Mucosa of stomach (tissue), 1 donor: ENCODE measurements at regions not wholly inside any gene's neighbourhood (a gene's known extent, or its start where the extent isn't known, plus 50 kb on each side); places are given as distances from the start of the nearest gene placed in this dataset.

Experiments
- H3K27me3 ChIP-seq: one replicate; pipeline ENCODE4 v1.7.0; 2013; ENCODE audit warnings: mild to moderate bottlenecking, low read length; ENCODE audit not compliant: control insufficient read depth, insufficient read depth
- H3K36me3 ChIP-seq: one replicate; pipeline ENCODE4 v1.7.0; 2013; ENCODE audit warnings: low read length; ENCODE audit not compliant: control insufficient read depth, insufficient read depth
- H3K4me1 ChIP-seq: one replicate; pipeline ENCODE4 v1.7.0; 2013; ENCODE audit warnings: mild to moderate bottlenecking, low read length; ENCODE audit not compliant: control insufficient read depth, insufficient read depth
- H3K4me3 ChIP-seq: one replicate; pipeline ENCODE4 v1.7.0; 2013; ENCODE audit warnings: low read length
- H3K9ac ChIP-seq: one replicate; pipeline ENCODE4 v1.7.0; 2013; ENCODE audit warnings: mild to moderate bottlenecking, low read length, moderate library complexity
- H3K9me3 ChIP-seq: one replicate; pipeline ENCODE4 v1.7.0; 2013; ENCODE audit warnings: mild to moderate bottlenecking, low read length, moderate library complexity; ENCODE audit not compliant: control insufficient read depth
- donor health status: Pancreatic carcinoma.

- no peaks in the 10 kb centered on the region for H3K36me3 ChIP-seq
- H3K4me1 ChIP-seq, result no peaks in the 10 kb centered on the region
- H3K4me3 ChIP-seq, result no peak overlapping the region
- H3K9ac ChIP-seq, result no peak overlapping the region
- H3K27me3 ChIP-seq, result no peaks in the 10 kb centered on the region
- no peaks in the 10 kb centered on the region for H3K9me3 ChIP-seq
Measured at GRCh38 chr1:83110156-83110555, 888.8 kb downstream of the TTLL7 start.

- Histone ChIP-seq H3K4me1 (no peaks in the 10 kb centered on the region), H3K9me3 (no peaks in the 10 kb centered on the region), H3K27me3 (no peaks in the 10 kb centered on the region), H3K9ac (no peak overlapping the region), H3K4me3 (no peak overlapping the region), H3K36me3 (no peaks in the 10 kb centered on the region)
Measured at GRCh38 chr1:83109692-83110091, 889.2 kb downstream of the TTLL7 start.

GRCh38 chr1:83104558-83104957 is 894.4 kb downstream of the TTLL7 start:
- no peaks in the 10 kb centered on the region for H3K4me1 ChIP-seq
- H3K27me3 ChIP-seq, result no peaks in the 10 kb centered on the region
- no peak overlapping the region for H3K9ac ChIP-seq
- no peaks in the 10 kb centered on the region for H3K9me3 ChIP-seq
- no peak overlapping the region for H3K4me3 ChIP-seq
- no peaks in the 10 kb centered on the region for H3K36me3 ChIP-seq

- Histone ChIP-seq H3K36me3 (no peaks in the 10 kb centered on the region), H3K4me1 (no peaks in the 10 kb centered on the region), H3K9me3 (no peaks in the 10 kb centered on the region), H3K27me3 (no peaks in the 10 kb centered on the region), H3K4me3 (no peak overlapping the region), H3K9ac (no peak overlapping the region)
Measured at GRCh38 chr1:83103341-83103740, 895.6 kb downstream of the TTLL7 start.

- Histone ChIP-seq H3K9me3 (no peaks in the 10 kb centered on the region), H3K36me3 (no peaks in the 10 kb centered on the region), H3K4me3 (no peak overlapping the region), H3K9ac (no peak overlapping the region), H3K27me3 (no peaks in the 10 kb centered on the region), H3K4me1 (no peaks in the 10 kb centered on the region)
Measured at GRCh38 chr1:83102630-83103071, 896.3 kb downstream of the TTLL7 start.

- Histone ChIP-seq H3K9me3 (no peaks in the 10 kb centered on the region), H3K4me1 (no peaks in the 10 kb centered on the region), H3K36me3 (no peaks in the 10 kb centered on the region), H3K27me3 (no peaks in the 10 kb centered on the region), H3K4me3 (no peak overlapping the region), H3K9ac (no peak overlapping the region)
Measured at GRCh38 chr1:83101406-83101805, 897.5 kb downstream of the TTLL7 start.

- H3K27me3 ChIP-seq, result no peaks in the 10 kb centered on the region
- no peak overlapping the region for H3K4me3 ChIP-seq
- H3K4me1 ChIP-seq, result no peaks in the 10 kb centered on the region
- no peak overlapping the region for H3K9ac ChIP-seq
- no peaks in the 10 kb centered on the region for H3K9me3 ChIP-seq
- H3K36me3 ChIP-seq, result no peaks in the 10 kb centered on the region
Measured at GRCh38 chr1:83100133-83100532, 898.8 kb downstream of the TTLL7 start.

GRCh38 chr1:83098791-83099190 is 900.1 kb downstream of the TTLL7 start:
- Histone ChIP-seq H3K9me3 (no peaks in the 10 kb centered on the region), H3K36me3 (no peaks in the 10 kb centered on the region), H3K4me1 (no peaks in the 10 kb centered on the region), H3K9ac (no peak overlapping the region), H3K27me3 (no peaks in the 10 kb centered on the region), H3K4me3 (no peak overlapping the region)

GRCh38 chr1:83098131-83098530 is 900.8 kb downstream of the TTLL7 start:
- Histone ChIP-seq H3K9ac (no peak overlapping the region), H3K9me3 (no peaks in the 10 kb centered on the region), H3K4me3 (no peak overlapping the region), H3K36me3 (no peaks in the 10 kb centered on the region), H3K27me3 (no peaks in the 10 kb centered on the region), H3K4me1 (no peaks in the 10 kb centered on the region)

GRCh38 chr1:83097715-83098114 is 901.2 kb downstream of the TTLL7 start:
- no peak overlapping the region for H3K9ac ChIP-seq
- no peaks in the 10 kb centered on the region for H3K36me3 ChIP-seq
- H3K4me1 ChIP-seq, result no peaks in the 10 kb centered on the region
- H3K4me3 ChIP-seq, result no peak overlapping the region
- H3K27me3 ChIP-seq, result no peaks in the 10 kb centered on the region
- no peaks in the 10 kb centered on the region for H3K9me3 ChIP-seq

- no peaks in the 10 kb centered on the region for H3K27me3 ChIP-seq
- no peaks in the 10 kb centered on the region for H3K36me3 ChIP-seq
- no peak overlapping the region for H3K9ac ChIP-seq
- no peaks in the 10 kb centered on the region for H3K4me1 ChIP-seq
- H3K4me3 ChIP-seq, result no peak overlapping the region
- no peaks in the 10 kb centered on the region for H3K9me3 ChIP-seq
Measured at GRCh38 chr1:83095570-83095969, 903.4 kb downstream of the TTLL7 start.

GRCh38 chr1:83090195-83090594 is 908.7 kb downstream of the TTLL7 start:
- Histone ChIP-seq H3K27me3 (no peaks in the 10 kb centered on the region), H3K4me1 (no peaks in the 10 kb centered on the region), H3K9me3 (no peaks in the 10 kb centered on the region), H3K36me3 (no peaks in the 10 kb centered on the region), H3K4me3 (no peak overlapping the region), H3K9ac (no peak overlapping the region)

GRCh38 chr1:83087851-83088250 is 911.1 kb downstream of the TTLL7 start:
- no peak overlapping the region for H3K9ac ChIP-seq
- H3K4me1 ChIP-seq, result no peaks in the 10 kb centered on the region
- no peaks in the 10 kb centered on the region for H3K27me3 ChIP-seq
- no peaks in the 10 kb centered on the region for H3K36me3 ChIP-seq
- no peak overlapping the region for H3K4me3 ChIP-seq
- H3K9me3 ChIP-seq, result no peaks in the 10 kb centered on the region
